ENCODE measurements at regions not wholly inside any gene's neighbourhood (a gene's known extent, or its start where the extent isn't known, plus 50 kb on each side); places are given as distances from the start of the nearest gene placed in this dataset.

GRCh38 chr4:30844861-30845582 lies 124.9 kb downstream of the PCDH7 start:
- ATAC-seq (no peak), DNase-seq (ENCODE audit: low read depth, low spot score) (no peak)
- CTCF ChIA-PET: no interaction called here
- peaks cover 6% of the 10 kb centered on the region; the same call in 1 of the 2 replicates for H3K4me1 ChIP-seq (ENCODE audit: control insufficient read depth, insufficient read depth, low read length)
- no peak overlapping the region for H3K4me3 ChIP-seq (ENCODE audit: low read depth in 2 of 2, low read length in 2 of 2)
- TF ChIP-seq CTCF (IDR thresholded peaks at IDR 0.05): no peak
- no peak for TF ChIP-seq REST (IDR thresholded peaks at IDR 0.05; ENCODE audit: insufficient read depth in 1 of 2, low read depth in 2 of 2, low read length in 1 of 2)
- no peak for TF ChIP-seq POLR2AphosphoS5 (IDR thresholded peaks at IDR 0.05; ENCODE audit: low read depth, low read length)
- no peak for TF ChIP-seq SIN3A (IDR thresholded peaks at IDR 0.05; ENCODE audit: borderline replicate concordance, insufficient read depth, low read depth, low read length)
- TF ChIP-seq TCF7L2 (IDR thresholded peaks at IDR 0.05; ENCODE audit: low read depth, low read length): no peak
- H3K9me3 ChIP-seq (ENCODE audit: control insufficient read depth, insufficient read depth, low read depth, low read length): no peaks in the 10 kb centered on the region
- H3K27me3 ChIP-seq (ENCODE audit: control insufficient read depth, insufficient read depth, low read length): no peaks in the 10 kb centered on the region
- H3K27ac ChIP-seq (ENCODE audit: low read length): no peak overlapping the region
- POLR2A ChIA-PET: no interaction called here
- no peaks in the 10 kb centered on the region for H3K36me3 ChIP-seq (ENCODE audit: control insufficient read depth, insufficient read depth, low read length)
- no TSS peak for BruUV-seq (replicated peaks)
- in situ Hi-C loops (cut with HindIII; ENCODE audit: low pct_unique_long_range_greater_than_20kb, low sequenced_read_pairs) (no loop called here), intact Hi-C loops (cut with micrococcal nuclease; ENCODE audit: unreplicated experiment) (no loop called here)

- in situ Hi-C loops (cut with HindIII; ENCODE audit: low pct_unique_long_range_greater_than_20kb, low sequenced_read_pairs) (no loop called here), intact Hi-C loops (cut with micrococcal nuclease; ENCODE audit: unreplicated experiment) (no loop called here)
- no peaks in the 10 kb centered on the region for H3K27me3 ChIP-seq (ENCODE audit: control insufficient read depth, insufficient read depth, low read length)
- H3K27ac ChIP-seq (ENCODE audit: low read length): no peak overlapping the region
- peaks cover 3% of the 10 kb centered on the region; the same call in 1 of the 2 replicates for H3K4me1 ChIP-seq (ENCODE audit: control insufficient read depth, insufficient read depth, low read length)
- H3K9me3 ChIP-seq (ENCODE audit: control insufficient read depth, insufficient read depth, low read depth, low read length): no peaks in the 10 kb centered on the region
- BruUV-seq (replicated peaks): no TSS peak
- TF ChIP-seq CTCF (IDR thresholded peaks at IDR 0.05) (no peak), SIN3A (IDR thresholded peaks at IDR 0.05; ENCODE audit: borderline replicate concordance, insufficient read depth, low read depth, low read length) (no peak), TCF7L2 (IDR thresholded peaks at IDR 0.05; ENCODE audit: low read depth, low read length) (no peak), REST (IDR thresholded peaks at IDR 0.05; ENCODE audit: insufficient read depth in 1 of 2, low read depth in 2 of 2, low read length in 1 of 2) (no peak), POLR2AphosphoS5 (IDR thresholded peaks at IDR 0.05; ENCODE audit: low read depth, low read length) (no peak)
- CTCF ChIA-PET: no interaction called here
- H3K4me3 ChIP-seq (ENCODE audit: low read depth in 2 of 2, low read length in 2 of 2): no peak overlapping the region
- ATAC-seq: no peak
- POLR2A ChIA-PET: no interaction called here
- no peak for DNase-seq (ENCODE audit: low read depth, low spot score)
- H3K36me3 ChIP-seq (ENCODE audit: control insufficient read depth, insufficient read depth, low read length): no peaks in the 10 kb centered on the region
Measured at GRCh38 chr4:30847167-30847566, 127.0 kb downstream of the PCDH7 start.

Data from Panc1 (cell line).